WERI-Rb-1 (cell line): ENCODE measurements at regions not wholly inside any gene's neighbourhood (a gene's known extent, or its start where the extent isn't known, plus 50 kb on each side); places are given as distances from the start of the nearest gene placed in this dataset.

Source experiments
- DNase-seq: peaks from one replicate; pipeline ENCODE4 v3.0.0-alpha.2; 2020
- H3K27ac ChIP-seq: fragments of 250-450 bp; sonication (Bioruptor Pico); 2 replicates; pipeline ENCODE4 v1.5.1; 2020; ENCODE audit warnings: mild to moderate bottlenecking, moderate library complexity
- H3K27me3 ChIP-seq: fragments of 250-450 bp; sonication (Bioruptor Pico); 2 replicates; pipeline ENCODE4 v1.5.1; 2021; ENCODE audit warnings: mild to moderate bottlenecking, low read depth, moderate library complexity; ENCODE audit not compliant: insufficient read depth, severe bottlenecking
- H3K36me3 ChIP-seq: fragments of 250-450 bp; sonication (Bioruptor Pico); 2 replicates; pipeline ENCODE4 v1.5.1; 2020; ENCODE audit warnings: mild to moderate bottlenecking, moderate library complexity
- H3K4me3 ChIP-seq: 2 replicates; pipeline ENCODE4 v1.5.1; 2011; ENCODE audit warnings: low read depth, mild to moderate bottlenecking, control low read depth, low read length
- H3K9me3 ChIP-seq: fragments of 250-450 bp; sonication (Bioruptor Pico); 2 replicates; pipeline ENCODE4 v1.5.1; 2021; ENCODE audit warnings: mild to moderate bottlenecking, moderate library complexity; ENCODE audit not compliant: severe bottlenecking
- CTCF ChIP-seq: IDR thresholded peaks from 2 replicates; pipeline ENCODE4 v1.5.1; 2011; ENCODE audit warnings: low read depth, mild to moderate bottlenecking, control low read depth, inconsistent platforms, low read length

DNA sequence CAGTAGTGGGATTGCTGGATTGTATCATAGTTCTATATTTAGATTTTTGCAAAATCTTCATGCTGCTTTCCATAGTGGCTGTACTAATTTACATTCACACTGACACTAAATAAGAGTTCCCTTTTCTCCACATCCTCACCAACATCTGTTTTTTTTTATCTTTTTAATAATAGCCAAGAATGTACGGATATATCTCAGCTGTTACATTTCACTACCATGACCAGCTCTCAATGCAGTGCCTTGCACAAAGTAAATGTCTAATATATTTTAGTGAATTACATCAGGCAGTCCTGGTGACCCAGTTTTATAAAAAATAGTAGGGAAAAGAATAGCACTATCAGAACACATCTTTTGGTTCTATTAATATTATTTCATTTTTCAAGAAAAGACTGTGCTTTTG is 161.8 kb downstream of the LNPK start:
- H3K27ac ChIP-seq, result no peak overlapping the region
- H3K9me3 ChIP-seq, result no peaks in the 10 kb centered on the region
- H3K27me3 ChIP-seq, result peaks cover 43% of the 10 kb centered on the region
- TF ChIP-seq CTCF, result no peak
- no peak overlapping the region for H3K4me3 ChIP-seq
- DNase-seq, result no peak
- no peaks in the 10 kb centered on the region for H3K36me3 ChIP-seq

DNA sequence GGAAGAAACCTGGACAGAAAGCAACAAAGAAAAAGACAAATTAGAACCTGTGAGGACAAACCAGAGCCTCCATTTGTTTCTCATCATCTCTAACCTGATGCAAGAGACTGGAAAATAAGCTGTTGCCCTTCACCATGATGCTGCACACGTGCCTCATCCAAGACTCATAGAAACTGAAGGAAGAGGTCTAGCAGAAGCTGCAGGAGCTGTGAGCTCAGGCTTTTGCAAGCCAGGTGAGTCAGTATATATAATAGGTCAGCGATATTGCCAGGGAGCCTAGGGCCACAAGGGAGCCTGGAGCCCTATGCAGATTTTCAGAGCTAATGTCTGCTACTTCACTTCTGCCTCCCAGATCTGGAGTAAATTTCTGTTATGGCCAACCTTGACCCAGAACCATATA is 163.1 kb downstream of the LNPK start:
- Histone ChIP-seq H3K9me3 (no peaks in the 10 kb centered on the region), H3K27me3 (peaks cover 50% of the 10 kb centered on the region), H3K27ac (no peak overlapping the region), H3K36me3 (no peaks in the 10 kb centered on the region), H3K4me3 (no peak overlapping the region)
- TF ChIP-seq CTCF, result no peak
- no peak for DNase-seq

GRCh38 chr2:175837046-175837445 is 165.0 kb downstream of the LNPK start:
- Histone ChIP-seq H3K36me3 (no peaks in the 10 kb centered on the region), H3K4me3 (no peak overlapping the region), H3K9me3 (no peaks in the 10 kb centered on the region), H3K27me3 (peaks cover 49% of the 10 kb centered on the region), H3K27ac (no peak overlapping the region)
- DNase-seq, result no peak
- TF ChIP-seq CTCF, result no peak

- TF ChIP-seq CTCF, result no peak
- Histone ChIP-seq H3K9me3 (no peaks in the 10 kb centered on the region), H3K27me3 (peaks cover 49% of the 10 kb centered on the region), H3K36me3 (no peaks in the 10 kb centered on the region), H3K4me3 (no peak overlapping the region), H3K27ac (no peak overlapping the region)
- no peak for DNase-seq
These were observed 165.7 kb downstream of the LNPK start for GRCh38 chr2:175836361-175836760.

DNA sequence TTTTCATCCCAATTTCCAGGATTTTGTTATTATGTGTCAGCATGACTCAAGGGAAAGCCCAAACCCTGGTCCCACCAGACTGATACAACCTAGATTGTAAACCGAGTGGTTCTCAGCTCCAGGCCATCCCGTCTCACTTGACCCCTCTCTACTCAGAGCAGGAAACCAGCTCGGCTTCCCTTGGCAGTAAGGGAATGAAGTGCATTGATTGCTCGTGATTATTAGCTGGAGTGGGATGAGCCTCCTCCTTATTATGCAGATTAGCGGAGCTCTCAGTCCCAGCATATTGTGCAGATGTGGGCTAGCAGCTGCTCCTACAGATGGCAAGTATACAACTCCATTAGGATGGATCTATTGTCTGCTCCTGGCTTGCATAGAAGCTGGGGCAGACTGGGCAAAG is 167.6 kb downstream of the LNPK start:
- Histone ChIP-seq H3K27ac (no peak overlapping the region), H3K36me3 (no peaks in the 10 kb centered on the region), H3K4me3 (no peak overlapping the region), H3K9me3 (no peaks in the 10 kb centered on the region), H3K27me3 (peaks cover 49% of the 10 kb centered on the region)
- no peak for DNase-seq
- no peak for TF ChIP-seq CTCF

- H3K9me3 ChIP-seq, result no peaks in the 10 kb centered on the region
- no peaks in the 10 kb centered on the region for H3K36me3 ChIP-seq
- H3K27ac ChIP-seq, result no peak overlapping the region
- H3K4me3 ChIP-seq, result no peak overlapping the region
- no peak for DNase-seq
- H3K27me3 ChIP-seq, result peaks cover 50% of the 10 kb centered on the region
- no peak for TF ChIP-seq CTCF
These were observed 169.2 kb downstream of the LNPK start for GRCh38 chr2:175832866-175833265.
